ENCODE measurements at regions not wholly inside any gene's neighbourhood (a gene's known extent, or its start where the extent isn't known, plus 50 kb on each side); places are given as distances from the start of the nearest gene placed in this dataset.

DNA sequence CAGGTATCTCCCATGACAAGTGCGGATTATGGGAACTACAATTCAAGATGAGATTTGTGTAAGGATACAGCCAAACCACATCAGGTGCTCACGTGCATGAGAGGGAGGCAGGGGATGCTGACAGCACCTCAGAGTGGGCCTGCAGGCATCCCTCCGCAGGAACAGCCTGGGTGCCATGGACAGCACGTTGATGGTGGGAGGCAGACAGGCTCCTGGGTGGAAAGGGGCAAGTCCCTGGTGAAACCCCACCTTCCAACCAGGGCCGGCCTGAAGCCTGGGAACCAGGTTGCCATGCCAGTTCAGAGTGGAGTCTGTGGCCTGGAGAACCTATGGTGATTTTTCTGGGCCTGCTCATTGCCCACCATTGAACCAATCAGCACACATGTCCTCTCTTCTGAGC lies 1469.6 kb downstream of the PCDH7 start:
- TF ChIP-seq, protein P1, sequence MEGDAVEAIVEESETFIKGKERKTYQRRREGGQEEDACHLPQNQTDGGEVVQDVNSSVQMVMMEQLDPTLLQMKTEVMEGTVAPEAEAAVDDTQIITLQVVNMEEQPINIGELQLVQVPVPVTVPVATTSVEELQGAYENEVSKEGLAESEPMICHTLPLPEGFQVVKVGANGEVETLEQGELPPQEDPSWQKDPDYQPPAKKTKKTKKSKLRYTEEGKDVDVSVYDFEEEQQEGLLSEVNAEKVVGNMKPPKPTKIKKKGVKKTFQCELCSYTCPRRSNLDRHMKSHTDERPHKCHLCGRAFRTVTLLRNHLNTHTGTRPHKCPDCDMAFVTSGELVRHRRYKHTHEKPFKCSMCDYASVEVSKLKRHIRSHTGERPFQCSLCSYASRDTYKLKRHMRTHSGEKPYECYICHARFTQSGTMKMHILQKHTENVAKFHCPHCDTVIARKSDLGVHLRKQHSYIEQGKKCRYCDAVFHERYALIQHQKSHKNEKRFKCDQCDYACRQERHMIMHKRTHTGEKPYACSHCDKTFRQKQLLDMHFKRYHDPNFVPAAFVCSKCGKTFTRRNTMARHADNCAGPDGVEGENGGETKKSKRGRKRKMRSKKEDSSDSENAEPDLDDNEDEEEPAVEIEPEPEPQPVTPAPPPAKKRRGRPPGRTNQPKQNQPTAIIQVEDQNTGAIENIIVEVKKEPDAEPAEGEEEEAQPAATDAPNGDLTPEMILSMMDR (IDR thresholded peaks at IDR 0.05; ENCODE audit: insufficient read depth, low read length, poor library complexity, severe bottlenecking) = no peak
- no peak overlapping the region for H3K4me3 ChIP-seq (replicated peaks; ENCODE audit: low read depth, low read length)
- H3K27me3 ChIP-seq (replicated peaks; ENCODE audit: control insufficient read depth, insufficient read depth, low read length) = no peaks in the 10 kb centered on the region
- DNase-seq (ENCODE audit: extremely low read depth, insufficient read length) = no peak
- H3K36me3 ChIP-seq (ENCODE audit: control insufficient read depth, insufficient read depth, low read length) = no peaks in the 10 kb centered on the region

DNA sequence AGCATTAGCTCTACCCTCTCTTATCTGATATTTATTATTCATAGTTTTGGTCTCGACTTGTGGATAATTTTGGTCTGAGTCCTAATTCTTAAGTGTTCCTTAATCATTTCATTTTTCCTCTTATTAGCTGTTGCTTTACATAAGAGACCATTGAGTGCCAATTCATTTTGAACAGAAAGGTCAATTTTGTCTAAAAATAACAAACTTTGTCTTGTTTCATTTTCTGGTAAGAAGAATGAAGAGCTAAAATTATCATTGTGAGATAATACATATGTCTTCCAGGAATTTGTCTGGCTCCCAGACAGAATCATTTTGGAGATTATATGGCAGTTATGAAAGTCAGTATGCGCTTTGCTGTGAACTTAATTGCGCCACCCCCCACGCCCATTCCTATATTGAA lies 1471.8 kb downstream of the PCDH7 start:
- Histone ChIP-seq H3K4me3 (replicated peaks; ENCODE audit: low read depth, low read length) (no peak overlapping the region), H3K36me3 (ENCODE audit: control insufficient read depth, insufficient read depth, low read length) (no peaks in the 10 kb centered on the region), H3K27me3 (replicated peaks; ENCODE audit: control insufficient read depth, insufficient read depth, low read length) (no peaks in the 10 kb centered on the region)
- DNase-seq (ENCODE audit: extremely low read depth, insufficient read length) = no peak
- TF ChIP-seq, protein P1 (IDR thresholded peaks at IDR 0.05; ENCODE audit: insufficient read depth, low read length, poor library complexity, severe bottlenecking) = no peak

DNA sequence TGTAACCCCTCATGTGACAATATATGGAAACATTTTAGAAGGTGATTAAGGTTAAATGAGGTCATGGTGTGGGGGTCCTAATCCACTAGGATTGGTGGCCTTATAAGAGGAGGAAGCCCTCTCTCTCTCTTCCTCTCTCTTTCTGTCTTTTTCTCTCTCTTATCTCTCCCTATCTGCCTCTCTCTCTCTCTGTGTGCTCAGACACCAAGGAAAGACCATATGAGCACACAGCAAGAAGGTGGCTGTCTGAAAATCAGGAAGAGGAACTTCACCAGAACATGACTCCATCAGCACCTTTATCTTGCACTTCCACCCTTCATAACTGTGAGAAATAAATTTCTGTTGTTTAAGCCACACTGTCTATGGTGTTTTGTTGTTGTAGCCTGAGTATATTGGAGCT lies 1472.2 kb downstream of the PCDH7 start:
- no peak overlapping the region for H3K4me3 ChIP-seq (replicated peaks; ENCODE audit: low read depth, low read length)
- no peaks in the 10 kb centered on the region for H3K36me3 ChIP-seq (ENCODE audit: control insufficient read depth, insufficient read depth, low read length)
- TF ChIP-seq, protein P1 (IDR thresholded peaks at IDR 0.05; ENCODE audit: insufficient read depth, low read length, poor library complexity, severe bottlenecking) = no peak
- no peak for DNase-seq (ENCODE audit: extremely low read depth, insufficient read length)
- no peaks in the 10 kb centered on the region for H3K27me3 ChIP-seq (replicated peaks; ENCODE audit: control insufficient read depth, insufficient read depth, low read length)

DNA sequence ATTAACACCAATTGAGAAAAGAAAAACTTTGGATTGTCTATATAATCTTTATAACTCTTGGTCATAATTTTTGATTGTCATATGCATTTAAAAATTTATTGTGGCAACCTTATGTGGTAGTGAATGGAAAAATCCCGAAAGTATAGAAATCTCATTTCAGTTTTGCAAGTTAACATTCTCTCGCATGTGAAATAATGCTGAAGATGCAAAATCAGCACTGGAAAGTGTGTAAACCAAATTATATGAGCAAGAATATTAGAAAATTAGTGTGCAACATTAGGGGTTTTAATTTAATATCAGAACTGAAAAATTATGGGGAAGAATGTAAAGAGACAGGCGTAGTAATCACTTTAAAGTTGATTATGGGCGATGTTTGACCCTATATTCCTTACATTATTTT lies 1472.8 kb downstream of the PCDH7 start:
- Histone ChIP-seq H3K36me3 (ENCODE audit: control insufficient read depth, insufficient read depth, low read length) (no peaks in the 10 kb centered on the region), H3K27me3 (replicated peaks; ENCODE audit: control insufficient read depth, insufficient read depth, low read length) (no peaks in the 10 kb centered on the region), H3K4me3 (replicated peaks; ENCODE audit: low read depth, low read length) (no peak overlapping the region)
- no peak for DNase-seq (ENCODE audit: extremely low read depth, insufficient read length)
- TF ChIP-seq, protein P1 (IDR thresholded peaks at IDR 0.05; ENCODE audit: insufficient read depth, low read length, poor library complexity, severe bottlenecking) = no peak

DNA sequence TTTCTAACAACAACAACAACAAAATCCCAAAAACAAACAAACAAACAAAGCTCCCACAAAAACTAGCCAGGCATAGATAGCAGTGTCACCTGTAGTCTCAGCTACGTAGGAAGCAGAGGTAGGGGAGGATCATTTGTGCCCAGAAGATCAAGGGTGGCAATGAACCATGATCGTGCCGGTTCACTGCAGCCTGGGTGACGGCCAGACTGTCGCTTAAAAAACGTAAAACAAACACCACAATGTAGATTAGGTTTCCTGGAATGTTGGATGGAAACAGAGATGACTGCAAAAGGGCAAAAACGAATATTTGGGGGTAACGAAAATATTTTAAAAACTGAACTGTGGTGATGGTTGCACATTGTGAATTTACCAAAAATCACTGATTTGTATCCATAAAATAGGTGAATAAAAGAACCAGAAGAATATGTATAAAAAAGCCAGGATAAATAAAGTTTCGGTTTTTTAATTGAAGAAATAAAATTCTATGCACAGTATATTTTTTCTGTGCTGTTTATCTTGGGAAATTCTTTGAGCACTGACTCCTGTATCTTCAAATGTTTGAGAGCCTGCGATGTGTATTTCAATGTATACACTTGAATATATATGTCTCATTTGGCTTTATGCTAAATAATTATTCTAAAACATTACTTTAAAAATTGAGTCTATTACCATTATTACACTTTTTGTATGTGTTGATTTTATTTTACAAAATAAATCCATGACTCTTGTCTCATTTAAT lies 1477.0 kb downstream of the PCDH7 start:
- TF ChIP-seq, protein P1 (IDR thresholded peaks at IDR 0.05; ENCODE audit: insufficient read depth, low read length, poor library complexity, severe bottlenecking) = no peak
- no peaks in the 10 kb centered on the region for H3K27me3 ChIP-seq (replicated peaks; ENCODE audit: control insufficient read depth, insufficient read depth, low read length)
- DNase-seq (ENCODE audit: extremely low read depth, insufficient read length) = no peak
- H3K36me3 ChIP-seq (ENCODE audit: control insufficient read depth, insufficient read depth, low read length) = no peaks in the 10 kb centered on the region
- H3K4me3 ChIP-seq (replicated peaks; ENCODE audit: low read depth, low read length) = no peak overlapping the region

DNA sequence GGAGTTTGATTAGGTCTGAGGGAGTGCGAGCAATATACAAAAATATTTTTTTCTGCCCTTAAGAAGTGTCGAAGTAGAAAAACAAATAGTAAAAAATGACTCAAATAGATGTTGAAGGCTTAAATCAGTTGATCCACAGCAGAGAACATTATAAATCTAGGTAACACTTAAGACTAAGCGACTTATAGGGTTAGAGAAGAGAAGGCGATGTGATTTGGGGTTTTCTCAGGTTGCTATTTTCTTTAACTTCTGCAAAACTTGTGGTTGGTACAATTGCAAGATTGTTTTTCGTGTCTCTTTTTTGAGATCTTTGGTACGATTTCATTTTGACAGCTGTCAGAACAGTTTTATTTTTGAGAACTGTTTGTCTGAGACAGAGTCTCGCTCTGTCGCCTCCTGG lies 1479.5 kb downstream of the PCDH7 start:
- no peaks in the 10 kb centered on the region for H3K27me3 ChIP-seq (replicated peaks; ENCODE audit: control insufficient read depth, insufficient read depth, low read length)
- H3K4me3 ChIP-seq (replicated peaks; ENCODE audit: low read depth, low read length) = no peak overlapping the region
- DNase-seq (ENCODE audit: extremely low read depth, insufficient read length) = no peak
- no peaks in the 10 kb centered on the region for H3K36me3 ChIP-seq (ENCODE audit: control insufficient read depth, insufficient read depth, low read length)
- TF ChIP-seq, protein P1 (IDR thresholded peaks at IDR 0.05; ENCODE audit: insufficient read depth, low read length, poor library complexity, severe bottlenecking) = no peak
